HEK293 (cell line): ENCODE measurements at regions not wholly inside any gene's neighbourhood (a gene's known extent, or its start where the extent isn't known, plus 50 kb on each side); places are given as distances from the start of the nearest gene placed in this dataset.
"Not testable (repeated sequence)": the region's sequence is repeated elsewhere in the genome, so short reads cannot be mapped to it uniquely, and the experiment has no call there.

Experiments used
- CTCF ChIA-PET: fragments of 350-600 bp; formaldehyde crosslinking; extraction: SDS; loops from one replicate; lab custom pipeline; 2021; ENCODE audit warnings: antibody characterized with exemption; lab: Yijun Ruan, JAX
- POLR2A ChIA-PET: fragments of 300-600 bp; formaldehyde crosslinking; extraction: SDS; loops from one replicate; lab custom pipeline; 2020; ENCODE audit warnings: antibody characterized with exemption, inconsistent platforms; lab: Yijun Ruan, JAX
- H3K27ac ChIP-seq: fragments of 200-500 bp; sonication (Bioruptor generic); 2 replicates; pipeline ENCODE4 v1.5.1; 2014; ENCODE audit warnings: low read depth, low read length, control low read depth, inconsistent platforms; ENCODE audit errors: extremely low read depth
- H3K36me3 ChIP-seq, 2 experiments: fragments of 200-500 bp in 1 of 2; sonication (Bioruptor generic) in 1 of 2; 1 replicate in 1 of 2; 2 replicates in 1 of 2; pipeline ENCODE4 v1.5.1; 2014 to 2017; ENCODE audit warnings: inconsistent platforms in 2 of 2, low read length in 2 of 2; ENCODE audit not compliant: control insufficient read depth in 2 of 2, insufficient read depth in 1 of 2
- H3K4me1 ChIP-seq: fragments of 200-500 bp; sonication (Bioruptor generic); 2 replicates; pipeline ENCODE4 v1.5.1; 2014; ENCODE audit warnings: mild to moderate bottlenecking, low read length, inconsistent platforms; ENCODE audit not compliant: control insufficient read depth, insufficient read depth
- H3K4me3 ChIP-seq: 2 replicates; pipeline ENCODE4 v1.5.1; 2011; ENCODE audit warnings: low read depth, mild to moderate bottlenecking, control low read depth, low read length, moderate library complexity
- H3K9me3 ChIP-seq: fragments of 200-500 bp; sonication (Bioruptor generic); 2 replicates; pipeline ENCODE4 v1.5.1; 2014; ENCODE audit warnings: low read depth, low read length, inconsistent platforms; ENCODE audit not compliant: control insufficient read depth, insufficient read depth
- GLI4 ChIP-seq: fragments of 450-650 bp; formaldehyde crosslinking; IDR thresholded peaks from 2 replicates; pipeline ENCODE4 v1.5.1; 2016; ENCODE audit warnings: missing biosample characterization, missing genetic modification characterization
- HOXD13 ChIP-seq: sonication (generic); formaldehyde crosslinking; IDR thresholded peaks from 2 replicates; pipeline ENCODE4 v1.8.0; 2022; ENCODE audit warnings: missing genetic modification reagents, borderline replicate concordance
- ZNF157 ChIP-seq: fragments of 450-650 bp; formaldehyde crosslinking; IDR thresholded peaks from 2 replicates; pipeline ENCODE4 v1.5.1; 2016; ENCODE audit warnings: missing biosample characterization, missing genetic modification characterization
- ZNF341 ChIP-seq: fragments of 450-650 bp; formaldehyde crosslinking; IDR thresholded peaks from 2 replicates; pipeline ENCODE4; 2016; ENCODE audit warnings: low read depth, missing biosample characterization, missing genetic modification characterization
- ZNF394 ChIP-seq: fragments of 450-650 bp; formaldehyde crosslinking; IDR thresholded peaks from 2 replicates; pipeline ENCODE4 v1.5.1; 2016; ENCODE audit warnings: missing biosample characterization, missing genetic modification characterization, mild to moderate bottlenecking, moderate library complexity, borderline replicate concordance
- ZNF473 ChIP-seq: fragments of 450-650 bp; formaldehyde crosslinking; IDR thresholded peaks from 2 replicates; pipeline ENCODE4 v1.5.1; 2017; ENCODE audit warnings: missing biosample characterization, missing genetic modification characterization
- ZNF596 ChIP-seq: fragments of 450-650 bp; IDR thresholded peaks from 2 replicates; pipeline ENCODE4 v1.5.0; 2018; ENCODE audit warnings: missing biosample characterization, mild to moderate bottlenecking, missing genetic modification characterization, moderate library complexity
- ZNF624 ChIP-seq: fragments of 450-650 bp; formaldehyde crosslinking; IDR thresholded peaks from 2 replicates; pipeline ENCODE4 v1.5.1; 2017; ENCODE audit warnings: missing biosample characterization, missing genetic modification characterization
- ZNF626 ChIP-seq: fragments of 450-650 bp; sonication (Bioruptor Pico); formaldehyde crosslinking; IDR thresholded peaks from 2 replicates; pipeline ENCODE4 v1.5.1; 2018; ENCODE audit warnings: missing biosample characterization, missing genetic modification characterization, inconsistent platforms
- ZNF768 ChIP-seq: fragments of 450-650 bp; formaldehyde crosslinking; IDR thresholded peaks from 2 replicates; pipeline ENCODE4 v1.5.1; 2018; ENCODE audit warnings: missing biosample characterization, mild to moderate bottlenecking, missing genetic modification characterization
- ZSCAN30 ChIP-seq: fragments of 450-650 bp; IDR thresholded peaks from 2 replicates; pipeline ENCODE4 v1.5.1; 2018; ENCODE audit warnings: missing biosample characterization, mild to moderate bottlenecking, missing genetic modification characterization, moderate library complexity
- TF ChIP-seq, protein P1 (sequence below): fragments of 450-650 bp; formaldehyde crosslinking; IDR thresholded peaks from 2 replicates; pipeline ENCODE4 v1.5.1; 2016; ENCODE audit warnings: missing biosample characterization, missing genetic modification characterization
- TF ChIP-seq, protein P2 (sequence below): fragments of 450-650 bp; formaldehyde crosslinking; IDR thresholded peaks from 2 replicates; pipeline ENCODE4 v1.5.1; 2016; ENCODE audit warnings: missing biosample characterization, missing genetic modification characterization, borderline replicate concordance
- TF ChIP-seq, protein P3 (sequence below): fragments of 450-650 bp; formaldehyde crosslinking; IDR thresholded peaks from 2 replicates; pipeline ENCODE4 v1.5.1; 2017; ENCODE audit warnings: missing biosample characterization, missing genetic modification characterization
- TF ChIP-seq, protein P4 (sequence below): fragments of 450-650 bp; formaldehyde crosslinking; IDR thresholded peaks from 2 replicates; pipeline ENCODE4 v1.5.1; 2017; ENCODE audit warnings: missing biosample characterization, missing genetic modification characterization
- TF ChIP-seq, protein P5 (sequence below): fragments of 450-650 bp; formaldehyde crosslinking; IDR thresholded peaks from 2 replicates; pipeline ENCODE4 v1.5.1; 2016; ENCODE audit warnings: missing biosample characterization, missing genetic modification characterization

DNA sequence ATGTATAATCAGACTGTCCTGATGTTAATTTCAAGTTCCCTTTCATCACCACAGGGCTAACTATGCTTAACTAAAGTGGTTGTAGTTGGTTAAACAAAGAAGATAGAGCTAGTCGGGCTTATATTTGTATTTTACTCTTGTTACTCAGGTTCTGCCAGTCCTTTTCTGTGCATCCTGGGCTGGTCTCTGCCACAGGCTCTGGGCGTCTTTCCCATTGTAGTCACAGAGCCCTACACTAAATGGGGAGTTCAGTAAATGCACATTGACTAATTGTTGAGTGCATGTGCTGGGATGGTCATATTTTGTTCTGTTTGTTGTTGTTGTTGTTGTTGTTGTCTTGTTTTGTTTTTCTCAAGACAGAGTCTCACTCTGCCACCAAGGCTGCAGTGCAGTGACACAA lies 125.4 kb upstream of the PGR start (continued):
- TF ChIP-seq, protein P1, sequence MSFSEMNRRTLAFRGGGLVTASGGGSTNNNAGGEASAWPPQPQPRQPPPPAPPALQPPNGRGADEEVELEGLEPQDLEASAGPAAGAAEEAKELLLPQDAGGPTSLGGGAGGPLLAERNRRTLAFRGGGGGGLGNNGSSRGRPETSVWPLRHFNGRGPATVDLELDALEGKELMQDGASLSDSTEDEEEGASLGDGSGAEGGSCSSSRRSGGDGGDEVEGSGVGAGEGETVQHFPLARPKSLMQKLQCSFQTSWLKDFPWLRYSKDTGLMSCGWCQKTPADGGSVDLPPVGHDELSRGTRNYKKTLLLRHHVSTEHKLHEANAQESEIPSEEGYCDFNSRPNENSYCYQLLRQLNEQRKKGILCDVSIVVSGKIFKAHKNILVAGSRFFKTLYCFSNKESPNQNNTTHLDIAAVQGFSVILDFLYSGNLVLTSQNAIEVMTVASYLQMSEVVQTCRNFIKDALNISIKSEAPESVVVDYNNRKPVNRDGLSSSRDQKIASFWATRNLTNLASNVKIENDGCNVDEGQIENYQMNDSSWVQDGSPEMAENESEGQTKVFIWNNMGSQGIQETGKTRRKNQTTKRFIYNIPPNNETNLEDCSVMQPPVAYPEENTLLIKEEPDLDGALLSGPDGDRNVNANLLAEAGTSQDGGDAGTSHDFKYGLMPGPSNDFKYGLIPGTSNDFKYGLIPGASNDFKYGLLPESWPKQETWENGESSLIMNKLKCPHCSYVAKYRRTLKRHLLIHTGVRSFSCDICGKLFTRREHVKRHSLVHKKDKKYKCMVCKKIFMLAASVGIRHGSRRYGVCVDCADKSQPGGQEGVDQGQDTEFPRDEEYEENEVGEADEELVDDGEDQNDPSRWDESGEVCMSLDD, result no peak
- no peak for TF ChIP-seq ZNF624 (tag by site-specific recombination)
- TF ChIP-seq ZNF341 (tag by site-specific recombination), result no peak
- TF ChIP-seq, protein P2, sequence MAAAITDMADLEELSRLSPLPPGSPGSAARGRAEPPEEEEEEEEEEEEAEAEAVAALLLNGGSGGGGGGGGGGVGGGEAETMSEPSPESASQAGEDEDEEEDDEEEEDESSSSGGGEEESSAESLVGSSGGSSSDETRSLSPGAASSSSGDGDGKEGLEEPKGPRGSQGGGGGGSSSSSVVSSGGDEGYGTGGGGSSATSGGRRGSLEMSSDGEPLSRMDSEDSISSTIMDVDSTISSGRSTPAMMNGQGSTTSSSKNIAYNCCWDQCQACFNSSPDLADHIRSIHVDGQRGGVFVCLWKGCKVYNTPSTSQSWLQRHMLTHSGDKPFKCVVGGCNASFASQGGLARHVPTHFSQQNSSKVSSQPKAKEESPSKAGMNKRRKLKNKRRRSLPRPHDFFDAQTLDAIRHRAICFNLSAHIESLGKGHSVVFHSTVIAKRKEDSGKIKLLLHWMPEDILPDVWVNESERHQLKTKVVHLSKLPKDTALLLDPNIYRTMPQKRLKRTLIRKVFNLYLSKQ, result no peak
- TF ChIP-seq, protein P3, sequence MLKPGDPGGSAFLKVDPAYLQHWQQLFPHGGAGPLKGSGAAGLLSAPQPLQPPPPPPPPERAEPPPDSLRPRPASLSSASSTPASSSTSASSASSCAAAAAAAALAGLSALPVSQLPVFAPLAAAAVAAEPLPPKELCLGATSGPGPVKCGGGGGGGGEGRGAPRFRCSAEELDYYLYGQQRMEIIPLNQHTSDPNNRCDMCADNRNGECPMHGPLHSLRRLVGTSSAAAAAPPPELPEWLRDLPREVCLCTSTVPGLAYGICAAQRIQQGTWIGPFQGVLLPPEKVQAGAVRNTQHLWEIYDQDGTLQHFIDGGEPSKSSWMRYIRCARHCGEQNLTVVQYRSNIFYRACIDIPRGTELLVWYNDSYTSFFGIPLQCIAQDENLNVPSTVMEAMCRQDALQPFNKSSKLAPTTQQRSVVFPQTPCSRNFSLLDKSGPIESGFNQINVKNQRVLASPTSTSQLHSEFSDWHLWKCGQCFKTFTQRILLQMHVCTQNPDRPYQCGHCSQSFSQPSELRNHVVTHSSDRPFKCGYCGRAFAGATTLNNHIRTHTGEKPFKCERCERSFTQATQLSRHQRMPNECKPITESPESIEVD (tag by site-specific recombination), result no peak
- no peak for TF ChIP-seq ZSCAN30 (tag by site-specific recombination)
- TF ChIP-seq ZNF596 (tag by site-specific recombination), result no peak
- TF ChIP-seq GLI4 (tag by site-specific recombination), result no peak
- no peak for TF ChIP-seq ZNF626 (tag by site-specific recombination)
- TF ChIP-seq ZNF768 (tag by site-specific recombination), result no peak
- TF ChIP-seq ZNF157 (tag by site-specific recombination), result no peak
- TF ChIP-seq, protein P4, sequence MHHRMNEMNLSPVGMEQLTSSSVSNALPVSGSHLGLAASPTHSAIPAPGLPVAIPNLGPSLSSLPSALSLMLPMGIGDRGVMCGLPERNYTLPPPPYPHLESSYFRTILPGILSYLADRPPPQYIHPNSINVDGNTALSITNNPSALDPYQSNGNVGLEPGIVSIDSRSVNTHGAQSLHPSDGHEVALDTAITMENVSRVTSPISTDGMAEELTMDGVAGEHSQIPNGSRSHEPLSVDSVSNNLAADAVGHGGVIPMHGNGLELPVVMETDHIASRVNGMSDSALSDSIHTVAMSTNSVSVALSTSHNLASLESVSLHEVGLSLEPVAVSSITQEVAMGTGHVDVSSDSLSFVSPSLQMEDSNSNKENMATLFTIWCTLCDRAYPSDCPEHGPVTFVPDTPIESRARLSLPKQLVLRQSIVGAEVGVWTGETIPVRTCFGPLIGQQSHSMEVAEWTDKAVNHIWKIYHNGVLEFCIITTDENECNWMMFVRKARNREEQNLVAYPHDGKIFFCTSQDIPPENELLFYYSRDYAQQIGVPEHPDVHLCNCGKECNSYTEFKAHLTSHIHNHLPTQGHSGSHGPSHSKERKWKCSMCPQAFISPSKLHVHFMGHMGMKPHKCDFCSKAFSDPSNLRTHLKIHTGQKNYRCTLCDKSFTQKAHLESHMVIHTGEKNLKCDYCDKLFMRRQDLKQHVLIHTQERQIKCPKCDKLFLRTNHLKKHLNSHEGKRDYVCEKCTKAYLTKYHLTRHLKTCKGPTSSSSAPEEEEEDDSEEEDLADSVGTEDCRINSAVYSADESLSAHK (tag by site-specific recombination), result no peak
- TF ChIP-seq HOXD13 (CRISPR knock-in tag), result no peak
- TF ChIP-seq ZNF473, result no peak
- TF ChIP-seq, protein P5, sequence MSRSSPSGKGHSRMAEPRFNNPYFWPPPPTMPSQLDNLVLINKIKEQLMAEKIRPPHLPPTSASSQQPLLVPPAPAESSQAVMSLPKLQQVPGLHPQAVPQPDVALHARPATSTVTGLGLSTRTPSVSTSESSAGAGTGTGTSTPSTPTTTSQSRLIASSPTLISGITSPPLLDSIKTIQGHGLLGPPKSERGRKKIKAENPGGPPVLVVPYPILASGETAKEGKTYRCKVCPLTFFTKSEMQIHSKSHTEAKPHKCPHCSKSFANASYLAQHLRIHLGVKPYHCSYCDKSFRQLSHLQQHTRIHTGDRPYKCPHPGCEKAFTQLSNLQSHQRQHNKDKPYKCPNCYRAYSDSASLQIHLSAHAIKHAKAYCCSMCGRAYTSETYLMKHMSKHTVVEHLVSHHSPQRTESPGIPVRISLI (tag by site-specific recombination), result no peak

DNA sequence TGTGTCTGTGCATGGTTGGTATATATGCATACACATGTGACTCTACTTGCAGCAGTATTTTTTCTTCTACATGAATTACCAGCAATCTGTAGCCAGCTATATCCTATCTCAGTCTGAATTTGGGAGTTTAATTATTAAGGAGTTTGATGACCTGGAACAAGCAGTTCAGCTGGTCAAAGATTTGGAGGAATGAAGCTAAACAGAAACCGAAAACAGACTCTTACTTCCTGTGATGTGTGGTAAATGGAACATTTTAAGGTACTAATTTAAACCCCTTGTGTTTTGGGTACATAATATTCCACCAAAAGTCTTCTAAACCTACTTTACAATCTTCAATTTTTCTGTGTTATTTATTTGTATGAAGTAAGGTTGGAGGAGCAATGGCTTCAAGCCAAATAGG lies 124.4 kb upstream of the PGR start:
- no peak for TF ChIP-seq ZNF394
- TF ChIP-seq, all 188 proteins: peak for 0
- POLR2A ChIA-PET, result no interaction called here

DNA sequence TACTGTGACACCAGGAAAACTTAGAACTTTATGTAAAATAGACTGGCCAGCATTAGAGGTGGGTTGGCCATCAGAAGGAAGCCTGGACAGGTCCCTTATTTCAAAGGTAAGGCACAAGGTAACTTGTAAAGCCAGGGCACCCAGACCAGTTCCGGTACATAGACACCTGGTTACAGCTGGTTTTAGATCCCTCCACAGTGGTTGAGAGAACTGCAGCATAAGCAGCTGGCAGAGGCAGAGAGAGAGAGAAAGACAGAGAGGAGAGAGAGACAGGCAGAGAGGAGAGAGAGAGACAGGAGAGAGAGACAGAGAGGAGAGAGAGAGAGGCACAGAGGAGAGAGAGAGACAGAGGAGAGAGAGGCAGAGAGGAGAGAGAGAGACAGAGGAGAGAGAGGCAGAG lies 116.0 kb upstream of the PGR start:
- H3K27ac ChIP-seq, CTCF ChIA-PET, H3K4me1 ChIP-seq, H3K4me3 ChIP-seq, H3K9me3 ChIP-seq, H3K36me3 ChIP-seq, POLR2A ChIA-PET: not testable (repeated sequence)

More for the DNA sequence above, 124.4 kb upstream of the PGR start:
- Histone ChIP-seq H3K4me3 (no peak overlapping the region), H3K9me3 (no peaks in the 10 kb centered on the region), H3K27ac (no peak overlapping the region), H3K4me1 (no peaks in the 10 kb centered on the region), H3K36me3 (no peaks in the 10 kb centered on the region)
- CTCF ChIA-PET, result no interaction called here

DNA sequence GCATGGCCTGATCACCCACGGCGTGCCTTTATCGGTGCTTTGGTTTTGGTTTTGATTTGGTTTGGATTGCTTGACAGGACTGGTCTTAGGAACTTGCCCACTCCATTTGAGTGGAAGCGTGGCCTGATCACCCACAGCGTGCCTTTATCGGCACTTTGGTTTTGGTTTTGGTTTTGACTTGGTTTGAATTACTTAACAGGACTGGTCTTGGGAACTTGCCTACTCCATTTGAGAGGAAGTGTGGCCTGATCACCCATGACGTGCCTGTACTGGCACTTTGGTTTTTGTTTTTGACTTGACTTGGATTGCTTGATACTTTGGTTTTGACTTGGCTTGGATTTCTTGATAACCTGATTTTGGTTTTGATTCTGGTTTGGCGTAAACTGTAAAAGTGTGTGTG lies 115.5 kb upstream of the PGR start:
- POLR2A ChIA-PET, H3K27ac ChIP-seq, H3K4me1 ChIP-seq, CTCF ChIA-PET, H3K36me3 ChIP-seq, H3K4me3 ChIP-seq, H3K9me3 ChIP-seq: not testable (repeated sequence)
